Fibroblast of gingiva (primary cell): ENCODE measurements at regions not wholly inside any gene's neighbourhood (a gene's known extent, or its start where the extent isn't known, plus 50 kb on each side); places are given as distances from the start of the nearest gene placed in this dataset.
"Not testable (repeated sequence)": the region's sequence is repeated elsewhere in the genome, so short reads cannot be mapped to it uniquely, and the experiment has no call there.

ENCODE experiments used
- DNase-seq: peaks from one replicate; pipeline ENCODE4 v3.0.0-alpha.2; 2011; ENCODE audit warnings: low read depth

GRCh38 chr4:72677265-72677664, 108.2 kb upstream of the ADAMTS3 start:
- no peak for DNase-seq

DNA sequence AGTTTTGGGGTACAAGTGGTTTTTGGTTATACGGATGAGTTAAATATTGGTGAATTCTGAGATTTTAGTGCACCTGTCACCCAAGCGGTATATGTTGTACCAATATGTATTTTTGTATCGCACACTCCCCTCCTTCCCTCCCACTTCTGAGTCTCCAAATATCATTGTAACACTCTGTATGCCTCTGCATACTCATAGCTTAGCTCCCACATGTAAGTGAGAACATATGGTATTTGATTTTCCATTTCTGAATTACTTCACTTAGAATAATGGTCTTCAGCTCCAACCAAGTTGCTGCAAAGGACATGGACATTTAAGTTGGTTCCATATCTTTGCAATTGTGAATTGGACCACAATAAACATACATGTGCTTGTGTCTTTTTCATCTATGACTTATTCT, 103.0 kb upstream of the ADAMTS3 start:
- no peak for DNase-seq

- DNase-seq: no peak
Measured at GRCh38 chr4:72670521-72670920, 101.5 kb upstream of the ADAMTS3 start.

DNA sequence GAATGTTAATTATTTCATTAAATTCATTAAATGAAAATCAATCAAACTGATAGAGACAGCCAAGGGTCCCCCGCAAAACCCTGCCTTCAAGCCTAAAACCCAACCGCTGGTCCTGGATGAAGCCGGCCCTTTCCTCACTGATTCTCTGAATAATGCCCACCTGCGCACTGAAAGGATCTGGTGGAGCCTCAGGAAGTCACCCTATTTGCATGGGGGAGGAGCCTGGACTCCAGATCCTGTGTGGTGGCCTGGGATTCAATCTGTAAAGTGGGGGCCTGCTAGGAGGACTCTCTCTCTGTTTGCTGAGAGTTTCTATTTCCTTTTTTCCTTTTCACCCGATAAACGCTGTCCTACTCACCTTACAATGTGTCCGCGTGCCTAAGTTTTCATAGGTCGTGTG, 97.9 kb upstream of the ADAMTS3 start:
- no peak for DNase-seq

DNA sequence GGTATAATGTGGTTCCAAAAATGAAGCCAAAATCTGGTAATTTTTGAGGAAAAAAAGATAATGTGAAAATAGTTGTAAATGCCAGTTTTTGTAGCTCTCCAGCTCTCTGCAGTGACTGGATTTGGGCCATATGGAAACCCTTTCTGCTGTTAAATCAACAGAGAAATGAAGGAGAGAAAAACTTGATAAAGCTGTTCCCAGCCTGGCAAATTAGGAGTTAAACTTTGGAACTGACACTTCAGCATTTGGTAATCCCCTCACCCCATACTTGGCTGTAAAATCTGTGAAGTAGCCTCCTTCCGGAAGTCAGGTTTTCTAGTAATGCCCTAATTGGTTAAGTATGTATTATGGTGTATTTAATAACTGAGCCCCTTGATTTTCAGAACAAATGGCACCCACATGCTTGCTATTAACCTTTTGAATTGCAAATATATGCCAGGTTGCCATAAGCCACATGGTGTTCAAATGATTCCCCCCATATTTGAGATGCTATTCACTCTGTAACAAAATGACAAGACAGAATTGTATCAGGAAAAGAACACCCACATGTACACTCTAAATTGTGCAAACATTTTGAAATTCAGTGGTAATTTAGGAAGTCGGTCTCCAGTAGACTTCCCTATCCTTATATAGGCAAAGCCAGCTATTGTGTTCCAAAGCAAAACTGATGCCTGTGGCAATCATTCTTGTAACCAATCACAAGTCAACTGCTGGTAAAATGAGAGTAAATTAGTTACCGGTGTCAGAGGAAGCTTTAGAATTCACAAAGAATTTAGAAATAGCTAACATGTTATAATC, 96.3 kb upstream of the ADAMTS3 start:
- no peak for DNase-seq

DNA sequence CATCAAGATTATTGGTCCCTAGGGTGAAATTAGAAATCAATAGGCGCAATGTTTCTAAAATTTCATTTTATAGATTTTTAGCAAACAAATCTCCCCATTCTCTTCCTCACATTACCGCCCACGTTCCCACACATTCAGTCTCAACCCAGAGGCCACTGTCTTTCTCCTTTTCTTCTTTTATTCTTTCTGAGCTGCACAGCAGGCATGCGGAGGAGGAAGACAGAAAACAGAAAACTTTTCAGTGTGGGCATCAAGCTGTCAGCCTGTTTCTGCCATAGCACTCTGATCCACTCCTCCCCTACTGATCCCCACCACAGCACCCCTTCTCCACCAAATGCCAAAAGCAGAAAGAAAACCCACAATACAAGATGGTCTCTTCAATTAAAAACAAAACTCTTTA, 94.8 kb upstream of the ADAMTS3 start:
- DNase-seq: no peak

DNA sequence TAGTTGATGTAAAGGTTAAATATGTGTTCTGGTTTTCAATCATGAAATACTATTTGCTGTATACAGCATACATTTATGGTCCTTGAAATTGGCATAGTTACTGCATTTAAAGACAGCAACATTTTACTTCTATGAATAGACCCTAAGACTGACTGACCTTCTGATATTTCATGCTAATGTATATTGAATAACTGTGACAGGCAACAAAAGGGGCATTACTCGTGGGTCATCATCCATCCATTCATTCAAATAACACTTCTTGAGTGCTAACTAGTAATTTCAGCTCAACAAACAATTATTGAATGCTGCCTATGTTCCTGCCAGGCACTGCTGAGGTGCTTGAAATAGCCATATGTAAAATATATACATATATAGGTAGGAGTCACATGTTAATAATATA, 92.8 kb upstream of the ADAMTS3 start:
- DNase-seq: no peak

- no peak for DNase-seq
Measured at GRCh38 chr4:72641611-72642010, 72.6 kb upstream of the ADAMTS3 start.

DNA sequence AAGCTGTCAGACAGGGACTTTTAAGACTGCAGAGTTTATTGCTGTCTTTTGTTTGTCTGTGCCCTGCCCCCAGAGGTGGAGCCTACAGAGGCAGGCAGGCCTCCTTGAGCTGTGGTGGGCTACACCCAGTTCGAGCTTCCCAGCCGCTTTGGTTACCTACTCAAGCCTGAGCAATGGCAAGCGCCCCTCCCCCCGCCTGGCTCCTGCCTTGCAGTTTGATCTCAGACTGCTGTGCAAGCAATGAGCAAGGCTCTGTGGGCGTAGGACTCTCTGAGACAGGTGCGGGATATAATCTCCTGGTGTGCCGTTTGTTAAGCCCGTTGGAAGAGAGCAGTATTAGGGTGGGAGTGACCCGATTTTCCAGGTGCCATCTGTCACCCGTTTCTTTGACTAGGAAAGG, 67.8 kb upstream of the ADAMTS3 start:
- not testable (repeated sequence) for DNase-seq

DNA sequence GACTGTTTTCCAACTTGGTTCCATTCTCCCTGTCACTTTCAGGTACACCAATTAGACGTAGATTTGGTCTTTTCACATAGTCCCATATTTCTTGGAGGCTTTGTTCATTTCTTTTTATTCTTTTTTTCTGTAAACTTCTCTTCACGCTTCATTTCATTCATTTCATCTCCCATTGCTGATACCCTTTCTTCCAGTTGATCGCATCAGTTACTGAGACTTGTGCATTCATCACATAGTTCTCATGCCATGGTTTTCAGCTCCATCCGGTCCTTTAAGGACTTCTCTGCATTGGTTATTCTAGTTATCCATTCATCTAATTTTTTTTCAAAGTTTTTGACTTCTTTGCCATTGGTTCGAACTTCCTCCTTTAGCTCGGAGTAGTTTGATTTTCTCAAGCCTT, 66.9 kb upstream of the ADAMTS3 start:
- DNase-seq: not testable (repeated sequence)

DNA sequence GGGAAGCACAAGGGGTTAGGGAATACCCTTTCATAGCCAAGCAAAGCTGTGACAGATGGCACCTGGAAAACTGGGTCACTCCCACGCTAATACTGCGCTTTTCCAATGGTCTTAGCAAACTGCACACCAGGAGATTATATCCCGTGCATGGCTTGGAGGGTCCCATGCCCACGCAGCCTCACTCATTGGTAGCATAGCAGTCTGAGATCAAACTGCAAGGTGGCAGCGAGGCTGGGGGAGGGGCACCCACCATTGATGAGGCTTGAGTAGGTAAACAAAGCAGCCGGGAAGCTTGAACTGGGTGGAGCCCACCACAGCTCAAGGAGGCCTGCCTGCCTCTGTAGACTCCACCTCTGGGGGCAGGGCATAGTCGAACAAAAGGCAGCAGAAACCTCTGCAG, 63.2 kb upstream of the ADAMTS3 start:
- DNase-seq: not testable (repeated sequence)

- DNase-seq: peak; percentile 31
Measured at GRCh38 chr4:72631296-72631695, 62.3 kb upstream of the ADAMTS3 start.

DNA sequence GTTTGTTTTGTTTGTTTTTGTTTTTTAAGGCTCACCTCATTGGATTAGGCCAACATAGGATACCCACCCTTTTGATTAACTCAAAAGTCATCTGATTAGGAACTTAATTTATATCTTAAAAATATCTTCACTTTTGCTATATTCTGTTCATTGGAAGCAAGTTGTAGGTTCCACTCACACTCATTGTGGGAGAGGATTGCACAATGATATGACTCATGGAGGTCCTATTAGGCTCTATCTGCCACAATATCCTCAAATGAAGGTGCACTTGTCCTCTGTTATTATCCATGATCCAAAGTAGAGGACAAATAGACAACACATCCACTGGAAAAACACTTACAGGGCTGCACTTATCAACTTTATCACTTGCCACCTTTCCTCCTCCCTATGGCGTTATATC, 60.5 kb upstream of the ADAMTS3 start:
- no peak for DNase-seq

GRCh38 chr4:72627723-72628122, 58.7 kb upstream of the ADAMTS3 start:
- DNase-seq: no peak
